HCT116 (cell line): ENCODE measurements at regions not wholly inside any gene's neighbourhood (a gene's known extent, or its start where the extent isn't known, plus 50 kb on each side); places are given as distances from the start of the nearest gene placed in this dataset.
"Not testable (repeated sequence)": the region's sequence is repeated elsewhere in the genome, so short reads cannot be mapped to it uniquely, and the experiment has no call there.

Experiments
- ATAC-seq: fragments of 200-7000 bp; cut with Tn5 transposase; 2 replicates; pipeline ENCODE4 v1.9.1; 2020; ENCODE audit warnings: mild to moderate bottlenecking, moderate library complexity
- BruUV-seq: library from RNA; stranded (reverse); fragments of 400-500 nt; replicated peaks from 2 replicates; lab custom pipeline; 2021; lab: Mats Ljungman, UMichigan
- CTCF ChIA-PET: fragments of 300-600 bp; sonication (Branson Sonifier 250); formaldehyde crosslinking; loops from one replicate; lab custom pipeline; 2021; ENCODE audit warnings: antibody characterized with exemption; lab: Charles Lee
- POLR2A ChIA-PET: fragments of 300-600, 350-600 bp; sonication (Branson Sonifier 250); formaldehyde crosslinking; loops from one replicate; lab custom pipeline; 2021; ENCODE audit warnings: antibody characterized with exemption; lab: Charles Lee
- RAD21 ChIA-PET, 2 experiments: fragments of 300-600 bp; sonication (Branson Sonifier 250); formaldehyde crosslinking; loops; one replicate each; lab custom pipeline; 2023; ENCODE audit warnings: low total read pairs in 2 of 2; ENCODE audit not compliant: uncharacterized antibody in 2 of 2, unreplicated experiment in 2 of 2, low non-redundant PET in 1 of 2; lab: Charles Lee
- DNase-seq: peaks from one replicate; pipeline ENCODE4 v3.0.0-alpha.2; 2010; ENCODE audit warnings: low read depth, low spot score
- H2AFZ ChIP-seq: fragments of 200-600 bp; shearing (Covaris generic), sonication (generic); 2 replicates; pipeline ENCODE4 v1.6.1; 2017; ENCODE audit warnings: low read depth, mixed run types, mixed read lengths, antibody characterized with exemption, low read length; ENCODE audit not compliant: poor library complexity, severe bottlenecking
- H3K27ac ChIP-seq: 2 replicates; pipeline ENCODE4 v1.5.1; 2012; ENCODE audit warnings: low read depth, low read length
- H3K27me3 ChIP-seq: fragments of 200-600 bp; sonication (generic); 2 replicates; pipeline ENCODE4 v1.6.1; 2016; ENCODE audit warnings: mixed run types, low read length, mixed read lengths; ENCODE audit not compliant: insufficient read depth
- H3K36me3 ChIP-seq, 2 experiments: fragments of 200-500 bp in 1 of 2; fragments of 200-600 bp in 1 of 2; sonication (Bioruptor generic) in 1 of 2; sonication (generic) in 1 of 2; 2 replicates each; pipeline versions ENCODE4 v1.5.1 to v1.6.1; 2014 to 2016; ENCODE audit warnings: low read length in 2 of 2, inconsistent platforms in 1 of 2, mixed read lengths in 1 of 2, mixed run types in 1 of 2; ENCODE audit not compliant: insufficient read depth in 2 of 2, control insufficient read depth in 1 of 2
- H3K4me1 ChIP-seq, 2 experiments: fragments of 200-600 bp in 1 of 2; sonication (generic) in 1 of 2; 2 replicates each; pipeline versions ENCODE4 v1.5.1 to v1.6.1; 2012 to 2017; ENCODE audit warnings: low read length in 2 of 2, inconsistent platforms in 1 of 2, mild to moderate bottlenecking in 1 of 2, mixed read lengths in 1 of 2, mixed run types in 1 of 2, moderate library complexity in 1 of 2; ENCODE audit not compliant: insufficient read depth in 2 of 2, control insufficient read depth in 1 of 2
- H3K4me2 ChIP-seq: fragments of 200-600 bp; sonication (generic); 2 replicates; pipeline ENCODE4 v1.6.1; 2017; ENCODE audit warnings: mixed run types, low read length, mixed read lengths
- H3K4me3 ChIP-seq, 2 experiments: fragments of 200-600 bp in 1 of 2; sonication (generic) in 1 of 2; replicated peaks in 1 of 2; 2 replicates each; pipeline ENCODE4 v1.5.1; 2011 to 2016; ENCODE audit warnings: low read length in 2 of 2, control low read depth in 1 of 2, low read depth in 1 of 2, mild to moderate bottlenecking in 1 of 2, mixed read lengths in 1 of 2, mixed run types in 1 of 2
- H3K79me2 ChIP-seq: fragments of 200-600 bp; sonication (generic); 2 replicates; pipeline ENCODE4 v1.6.1; 2017; ENCODE audit warnings: mild to moderate bottlenecking, mixed run types, low read length, moderate library complexity, mixed read lengths; ENCODE audit not compliant: insufficient read depth
- H3K9ac ChIP-seq: fragments of 200-600 bp; sonication (generic); 2 replicates; pipeline ENCODE4 v1.6.1; 2016; ENCODE audit warnings: low read length, mixed read lengths
- H3K9me2 ChIP-seq: fragments of 200-600 bp; sonication (generic), shearing (Covaris generic); 2 replicates; pipeline ENCODE4 v1.6.1; 2017; ENCODE audit warnings: mixed run types, mild to moderate bottlenecking, moderate library complexity; ENCODE audit not compliant: insufficient read depth
- H3K9me3 ChIP-seq, 2 experiments: fragments of 200-500 bp in 1 of 2; fragments of 200-600 bp in 1 of 2; sonication (Bioruptor generic) in 1 of 2; sonication (generic) in 1 of 2; 2 replicates each; pipeline ENCODE4 v1.6.1; 2014 to 2017; ENCODE audit warnings: low read length in 2 of 2, mixed read lengths in 2 of 2, inconsistent platforms in 1 of 2, low read depth in 1 of 2, mild to moderate bottlenecking in 1 of 2, mixed run types in 1 of 2, moderate library complexity in 1 of 2; ENCODE audit not compliant: control insufficient read depth in 1 of 2, insufficient read depth in 1 of 2
- H4K20me1 ChIP-seq: fragments of 200-600 bp; sonication (generic), shearing (Covaris generic); 2 replicates; pipeline ENCODE4 v1.6.1; 2017; ENCODE audit warnings: mixed run types, mild to moderate bottlenecking, moderate library complexity; ENCODE audit not compliant: insufficient read depth
- CEBPB ChIP-seq: IDR thresholded peaks from 2 replicates; pipeline ENCODE4 v1.6.1; 2012; ENCODE audit warnings: low read depth
- EGR1 ChIP-seq: IDR thresholded peaks from 2 replicates; pipeline ENCODE4 v1.6.1; 2012; ENCODE audit warnings: low read depth
- ELF1 ChIP-seq: IDR thresholded peaks from 2 replicates; pipeline ENCODE4 v1.6.1; 2012; ENCODE audit warnings: low read depth, borderline replicate concordance
- JUND ChIP-seq: IDR thresholded peaks from 2 replicates; pipeline ENCODE4 v1.6.1; 2012
- POLR2A ChIP-seq: IDR thresholded peaks from 2 replicates; pipeline ENCODE4 v1.7.0; 2011; ENCODE audit warnings: borderline replicate concordance; ENCODE audit not compliant: insufficient read depth, insufficient read length; ENCODE audit errors: extremely low read depth
- POLR2AphosphoS5 ChIP-seq: IDR thresholded peaks from 2 replicates; pipeline ENCODE4 v1.6.1; 2011; ENCODE audit warnings: mild to moderate bottlenecking, low read depth, low read length, moderate library complexity
- RAD21 ChIP-seq: IDR thresholded peaks from 2 replicates; pipeline ENCODE4 v1.6.1; 2012; ENCODE audit warnings: low read depth, mild to moderate bottlenecking
- REST ChIP-seq: IDR thresholded peaks from 2 replicates; pipeline ENCODE4 v1.6.1; 2012; ENCODE audit warnings: low read depth
- SIN3A ChIP-seq: IDR thresholded peaks from 2 replicates; pipeline ENCODE4 v1.6.1; 2012; ENCODE audit warnings: low read depth
- SRF ChIP-seq: IDR thresholded peaks from 2 replicates; pipeline ENCODE4 v1.6.1; 2012; ENCODE audit warnings: low read depth
- ZFX ChIP-seq: fragments of 450-650 bp; IDR thresholded peaks from 2 replicates; pipeline ENCODE4 v1.6.1; 2017
- ZNF274 ChIP-seq: fragments of 200-500 bp; sonication (Bioruptor generic); IDR thresholded peaks from 2 replicates; pipeline ENCODE4 v1.6.1; 2014; ENCODE audit warnings: mild to moderate bottlenecking, low read depth, low read length, inconsistent platforms
- intact Hi-C: fragments of 100-400 bp; cut with micrococcal nuclease; formaldehyde crosslinking; loops from 2 replicates; pipeline ENCODE4 v1.10.0; 2022
- TF ChIP-seq, protein P1 (sequence below): IDR thresholded peaks from 2 replicates; pipeline ENCODE4 v1.6.1; 2012
- TF ChIP-seq, protein P2 (sequence below): IDR thresholded peaks from 2 replicates; pipeline ENCODE4 v1.6.1; 2011; ENCODE audit warnings: mild to moderate bottlenecking, low read length, moderate library complexity; ENCODE audit not compliant: insufficient replicate concordance; ENCODE audit errors: extremely low read depth

DNA sequence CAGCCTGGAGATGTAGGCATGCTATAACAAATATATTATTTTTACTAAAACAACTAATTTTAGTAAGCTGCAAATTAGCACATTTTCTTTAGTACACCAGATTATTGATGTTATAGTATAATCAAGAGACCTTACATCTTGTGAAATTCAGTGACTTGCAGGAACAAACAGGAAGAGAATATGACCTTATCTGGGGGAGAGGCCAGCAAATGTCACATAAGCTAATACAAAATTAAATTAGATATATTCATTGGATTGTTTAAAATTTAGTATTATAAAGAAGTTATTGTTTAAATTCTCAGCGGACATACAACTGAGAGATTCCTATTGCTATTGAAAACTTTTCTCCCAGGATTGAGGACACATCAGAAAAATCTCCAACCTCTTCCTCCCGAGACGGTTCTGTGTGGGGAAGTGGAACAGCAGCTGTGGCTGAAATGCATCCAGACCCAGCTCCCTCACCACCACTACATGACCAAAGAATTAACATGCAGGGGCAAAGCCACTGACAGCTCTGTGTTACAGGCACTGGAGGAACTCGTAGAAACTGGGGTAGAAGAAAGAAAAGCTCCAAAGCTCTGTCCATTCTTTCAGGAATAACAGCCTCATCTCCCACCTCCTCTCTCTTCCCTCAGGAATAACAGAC lies 744.2 kb downstream of the TMEM121 start:
- CTCF ChIA-PET, H3K9ac ChIP-seq, POLR2A ChIA-PET, RAD21 ChIA-PET, H3K9me3 ChIP-seq, H2AFZ ChIP-seq, H3K9me2 ChIP-seq, H4K20me1 ChIP-seq, BruUV-seq, H3K4me2 ChIP-seq, H3K27ac ChIP-seq, H3K36me3 ChIP-seq, intact Hi-C loops, H3K4me1 ChIP-seq, ATAC-seq, H3K27me3 ChIP-seq, DNase-seq, H3K79me2 ChIP-seq, H3K4me3 ChIP-seq: not testable (repeated sequence)

GRCh38 chr14:106276326-106277267 lies 750.2 kb downstream of the TMEM121 start:
- no peak for DNase-seq
- Histone ChIP-seq H3K9me2 (no peaks in the 10 kb centered on the region), H3K79me2 (no peaks in the 10 kb centered on the region), H2AFZ (no peak overlapping the region), H3K4me1 (no peaks in the 10 kb centered on the region), H3K9ac (no peak overlapping the region), H4K20me1 (no peaks in the 10 kb centered on the region), H3K4me3 (no peak overlapping the region), H3K27ac (no peak overlapping the region), H3K36me3 (no peaks in the 10 kb centered on the region), H3K27me3 (no peaks in the 10 kb centered on the region), H3K9me3 (peaks cover 0 to 2% of the 10 kb centered on the region in 2 experiments; a peak in 2 of 4 replicates), H3K4me2 (no peak overlapping the region)
- ChIA-PET RAD21 (no interaction called here), POLR2A (no interaction called here), CTCF (no interaction called here)
- intact Hi-C loops, result no loop called here
- no TSS peak for BruUV-seq
- no peak for ATAC-seq
- TF ChIP-seq REST (no peak), SIN3A (no peak), POLR2AphosphoS5 (no peak), ZFX (no peak), ZNF274 (no peak), CEBPB (no peak), EGR1 (no peak), SRF (no peak), JUND (no peak), ELF1 (no peak), RAD21 (no peak), POLR2A (no peak)
- TF ChIP-seq, protein P1, sequence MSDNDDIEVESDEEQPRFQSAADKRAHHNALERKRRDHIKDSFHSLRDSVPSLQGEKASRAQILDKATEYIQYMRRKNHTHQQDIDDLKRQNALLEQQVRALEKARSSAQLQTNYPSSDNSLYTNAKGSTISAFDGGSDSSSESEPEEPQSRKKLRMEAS, result no peak
- TF ChIP-seq, protein P2, sequence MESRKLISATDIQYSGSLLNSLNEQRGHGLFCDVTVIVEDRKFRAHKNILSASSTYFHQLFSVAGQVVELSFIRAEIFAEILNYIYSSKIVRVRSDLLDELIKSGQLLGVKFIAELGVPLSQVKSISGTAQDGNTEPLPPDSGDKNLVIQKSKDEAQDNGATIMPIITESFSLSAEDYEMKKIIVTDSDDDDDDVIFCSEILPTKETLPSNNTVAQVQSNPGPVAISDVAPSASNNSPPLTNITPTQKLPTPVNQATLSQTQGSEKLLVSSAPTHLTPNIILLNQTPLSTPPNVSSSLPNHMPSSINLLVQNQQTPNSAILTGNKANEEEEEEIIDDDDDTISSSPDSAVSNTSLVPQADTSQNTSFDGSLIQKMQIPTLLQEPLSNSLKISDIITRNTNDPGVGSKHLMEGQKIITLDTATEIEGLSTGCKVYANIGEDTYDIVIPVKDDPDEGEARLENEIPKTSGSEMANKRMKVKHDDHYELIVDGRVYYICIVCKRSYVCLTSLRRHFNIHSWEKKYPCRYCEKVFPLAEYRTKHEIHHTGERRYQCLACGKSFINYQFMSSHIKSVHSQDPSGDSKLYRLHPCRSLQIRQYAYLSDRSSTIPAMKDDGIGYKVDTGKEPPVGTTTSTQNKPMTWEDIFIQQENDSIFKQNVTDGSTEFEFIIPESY, result no peak
